DOHH2 (cell line): ENCODE measurements at regions not wholly inside any gene's neighbourhood (a gene's known extent, or its start where the extent isn't known, plus 50 kb on each side); places are given as distances from the start of the nearest gene placed in this dataset.

Experiments used
- H3F3A ChIP-seq: fragments of 200-600 bp; sonication (generic), shearing (Covaris generic); 2 replicates; pipeline ENCODE4 v1.6.0; 2016; ENCODE audit warnings: antibody characterized with exemption, mild to moderate bottlenecking; ENCODE audit not compliant: control insufficient read depth, insufficient read depth
- H3K27ac ChIP-seq: fragments of 200-600 bp; sonication (generic); 2 replicates; pipeline ENCODE4 v1.5.1; 2014; ENCODE audit warnings: low read depth, mild to moderate bottlenecking, low read length, moderate library complexity
- H3K27me3 ChIP-seq: fragments of 200-600 bp; sonication (generic); 2 replicates; pipeline ENCODE4 v1.6.1; 2014; ENCODE audit warnings: mild to moderate bottlenecking, low read length, mixed read lengths; ENCODE audit not compliant: control insufficient read depth
- H3K36me3 ChIP-seq: fragments of 200-600 bp; sonication (generic); 2 replicates; pipeline ENCODE4 v1.6.1; 2014; ENCODE audit warnings: mild to moderate bottlenecking, low read length, moderate library complexity, mixed read lengths; ENCODE audit not compliant: control insufficient read depth
- H3K4me1 ChIP-seq: fragments of 200-600 bp; sonication (generic); 2 replicates; pipeline ENCODE4 v1.6.1; 2014; ENCODE audit warnings: mild to moderate bottlenecking, low read length, mixed read lengths; ENCODE audit not compliant: control insufficient read depth
- H3K4me2 ChIP-seq: fragments of 200-600 bp; sonication (generic); 2 replicates; pipeline ENCODE4 v1.6.0; 2014; ENCODE audit warnings: mild to moderate bottlenecking, low read length, moderate library complexity
- H3K4me3 ChIP-seq: fragments of 200-600 bp; sonication (generic); 2 replicates; pipeline ENCODE4 v1.5.1; 2014; ENCODE audit warnings: mild to moderate bottlenecking, low read length, mixed read lengths
- H3K79me2 ChIP-seq: fragments of 200-600 bp; sonication (generic); 2 replicates; pipeline ENCODE4 v1.6.1; 2014; ENCODE audit warnings: mild to moderate bottlenecking, low read length, mixed read lengths; ENCODE audit not compliant: control insufficient read depth
- H3K9me2 ChIP-seq: fragments of 200-600 bp; sonication (generic); replicated peaks from 2 replicates; pipeline ENCODE4 v1.6.1; 2014; ENCODE audit warnings: mild to moderate bottlenecking, low read length, mixed read lengths; ENCODE audit not compliant: control insufficient read depth
- H3K9me3 ChIP-seq: fragments of 200-600 bp; sonication (generic); 2 replicates; pipeline ENCODE4 v1.6.1; 2014; ENCODE audit warnings: antibody characterized with exemption, low read length, mixed read lengths; ENCODE audit not compliant: control insufficient read depth, insufficient read depth
- H4K20me1 ChIP-seq: fragments of 200-600 bp; sonication (generic); 2 replicates; pipeline ENCODE4 v1.6.0; 2014; ENCODE audit warnings: low read depth, mild to moderate bottlenecking, antibody characterized with exemption, low read length, moderate library complexity; ENCODE audit not compliant: control insufficient read depth, insufficient read depth
- CTCF ChIP-seq: fragments of 200-600 bp; sonication (generic); IDR thresholded peaks from one replicate; pipeline ENCODE4 v1.5.1; 2014; ENCODE audit warnings: antibody characterized with exemption, mild to moderate bottlenecking, low read depth, low read length; ENCODE audit not compliant: poor library complexity, severe bottlenecking
- EZH2phosphoT487 ChIP-seq: fragments of 200-600 bp; sonication (generic); IDR thresholded peaks from 2 replicates; pipeline ENCODE4 v1.6.1; 2017; ENCODE audit warnings: borderline replicate concordance, mild to moderate bottlenecking, antibody characterized with exemption, low read length, moderate library complexity, mixed read lengths

- H3K4me1 ChIP-seq, result no peaks in the 10 kb centered on the region
- H3K27me3 ChIP-seq, result no peaks in the 10 kb centered on the region
- TF ChIP-seq EZH2phosphoT487, result no peak
- no peak for TF ChIP-seq CTCF
- H3K36me3 ChIP-seq, result no peaks in the 10 kb centered on the region
- H3K9me3 ChIP-seq, result no peaks in the 10 kb centered on the region
- no peak overlapping the region for H3K4me2 ChIP-seq
- no peaks in the 10 kb centered on the region for H4K20me1 ChIP-seq
- H3K9me2 ChIP-seq, result no peaks in the 10 kb centered on the region
- H3F3A ChIP-seq, result no peaks in the 10 kb centered on the region
- H3K4me3 ChIP-seq, result no peak overlapping the region
- no peaks in the 10 kb centered on the region for H3K79me2 ChIP-seq
- no peak overlapping the region for H3K27ac ChIP-seq
Measured at GRCh38 chrX:40968180-40968579, 117.1 kb upstream of the USP9X start.

GRCh38 chrX:40971736-40972135 lies 113.5 kb upstream of the USP9X start:
- Histone ChIP-seq H3K4me2 (no peak overlapping the region), H3K4me1 (no peaks in the 10 kb centered on the region), H3K9me2 (no peaks in the 10 kb centered on the region), H3K4me3 (no peak overlapping the region), H3K9me3 (no peaks in the 10 kb centered on the region), H3K36me3 (no peaks in the 10 kb centered on the region), H3K27me3 (no peaks in the 10 kb centered on the region), H3K79me2 (no peaks in the 10 kb centered on the region), H4K20me1 (no peaks in the 10 kb centered on the region), H3K27ac (no peak overlapping the region), H3F3A (no peaks in the 10 kb centered on the region)
- TF ChIP-seq CTCF (no peak), EZH2phosphoT487 (no peak)

- no peaks in the 10 kb centered on the region for H3K9me2 ChIP-seq
- H3K4me2 ChIP-seq, result no peak overlapping the region
- TF ChIP-seq CTCF (no peak), EZH2phosphoT487 (no peak)
- H3K27ac ChIP-seq, result no peak overlapping the region
- H3K4me3 ChIP-seq, result no peak overlapping the region
- no peaks in the 10 kb centered on the region for H3K27me3 ChIP-seq
- no peaks in the 10 kb centered on the region for H3K9me3 ChIP-seq
- no peaks in the 10 kb centered on the region for H3K79me2 ChIP-seq
- no peaks in the 10 kb centered on the region for H3K4me1 ChIP-seq
- H4K20me1 ChIP-seq, result no peaks in the 10 kb centered on the region
- H3K36me3 ChIP-seq, result no peaks in the 10 kb centered on the region
- no peaks in the 10 kb centered on the region for H3F3A ChIP-seq
Measured at GRCh38 chrX:40973619-40974018, 111.6 kb upstream of the USP9X start.

- Histone ChIP-seq H3K27ac (no peak overlapping the region), H3K9me3 (no peaks in the 10 kb centered on the region), H3K4me2 (no peak overlapping the region), H3K4me1 (no peaks in the 10 kb centered on the region), H3K9me2 (no peaks in the 10 kb centered on the region), H3K27me3 (no peaks in the 10 kb centered on the region), H3K4me3 (no peak overlapping the region), H3F3A (no peaks in the 10 kb centered on the region), H4K20me1 (no peaks in the 10 kb centered on the region), H3K79me2 (no peaks in the 10 kb centered on the region), H3K36me3 (no peaks in the 10 kb centered on the region)
- no peak for TF ChIP-seq EZH2phosphoT487
- TF ChIP-seq CTCF, result no peak
Measured at GRCh38 chrX:40975951-40976350, 109.3 kb upstream of the USP9X start.
